Rectal smooth muscle tissue (tissue), 1 donor: ENCODE measurements at regions not wholly inside any gene's neighbourhood (a gene's known extent, or its start where the extent isn't known, plus 50 kb on each side); places are given as distances from the start of the nearest gene placed in this dataset.
"Not testable (repeated sequence)": the region's sequence is repeated elsewhere in the genome, so short reads cannot be mapped to it uniquely, and the experiment has no call there.

Experiments
- H3K27ac ChIP-seq: one replicate; pipeline ENCODE4 v1.7.0; 2013; ENCODE audit warnings: low read depth, low read length, inconsistent platforms
- H3K27me3 ChIP-seq: one replicate; pipeline ENCODE4 v1.7.0; 2013; ENCODE audit warnings: low read length; ENCODE audit not compliant: control insufficient read depth, insufficient read depth
- H3K36me3 ChIP-seq: one replicate; pipeline ENCODE4 v1.7.0; 2013; ENCODE audit warnings: low read length; ENCODE audit not compliant: control insufficient read depth, insufficient read depth
- H3K4me1 ChIP-seq: one replicate; pipeline ENCODE4 v1.7.0; 2013; ENCODE audit warnings: low read length; ENCODE audit not compliant: control insufficient read depth, insufficient read depth
- H3K4me3 ChIP-seq: one replicate; pipeline ENCODE4 v1.7.0; 2013; ENCODE audit warnings: low read length
- H3K9ac ChIP-seq: one replicate; pipeline ENCODE4 v1.7.0; 2013; ENCODE audit warnings: low read length

- no peak overlapping the region for H3K9ac ChIP-seq
- no peaks in the 10 kb centered on the region for H3K36me3 ChIP-seq
- H3K27me3 ChIP-seq: no peaks in the 10 kb centered on the region
- no peak overlapping the region for H3K27ac ChIP-seq
- H3K4me1 ChIP-seq: peaks cover 9% of the 10 kb centered on the region
- no peak overlapping the region for H3K4me3 ChIP-seq
Observed at GRCh38 chr2:7755879-7756278, 838.7 kb downstream of the RNF144A start.

- Histone ChIP-seq H3K9ac (no peak overlapping the region), H3K4me1 (no peaks in the 10 kb centered on the region), H3K27ac (no peak overlapping the region), H3K27me3 (no peaks in the 10 kb centered on the region), H3K4me3 (no peak overlapping the region), H3K36me3 (no peaks in the 10 kb centered on the region)
Observed at GRCh38 chr2:7758073-7758759, 841.0 kb downstream of the RNF144A start.

- Histone ChIP-seq H3K36me3 (no peaks in the 10 kb centered on the region), H3K4me3 (no peak overlapping the region), H3K27ac (peak overlapping the region; percentile 34), H3K9ac (no peak overlapping the region), H3K27me3 (no peaks in the 10 kb centered on the region), H3K4me1 (no peaks in the 10 kb centered on the region)
Observed at GRCh38 chr2:7759898-7760297, 842.7 kb downstream of the RNF144A start.

GRCh38 chr2:7763418-7763817 is 846.2 kb downstream of the RNF144A start:
- not testable (repeated sequence) for H3K4me3 ChIP-seq, H3K27me3 ChIP-seq, H3K9ac ChIP-seq, H3K27ac ChIP-seq, H3K36me3 ChIP-seq
- H3K4me1 ChIP-seq: peaks cover 18% of the 10 kb centered on the region

GRCh38 chr2:7765236-7765635 is 848.0 kb downstream of the RNF144A start:
- Histone ChIP-seq H3K4me1 (peaks cover 18% of the 10 kb centered on the region), H3K9ac (no peak overlapping the region), H3K4me3 (no peak overlapping the region), H3K27me3 (no peaks in the 10 kb centered on the region), H3K36me3 (no peaks in the 10 kb centered on the region), H3K27ac (no peak overlapping the region)

- no peak overlapping the region for H3K4me3 ChIP-seq
- H3K27me3 ChIP-seq: no peaks in the 10 kb centered on the region
- no peak overlapping the region for H3K9ac ChIP-seq
- peaks cover 18% of the 10 kb centered on the region for H3K4me1 ChIP-seq
- H3K36me3 ChIP-seq: no peaks in the 10 kb centered on the region
- peak overlapping the region; percentile 95 for H3K27ac ChIP-seq
Observed at GRCh38 chr2:7766088-7766722, 849.0 kb downstream of the RNF144A start.

- no peaks in the 10 kb centered on the region for H3K27me3 ChIP-seq
- H3K4me1 ChIP-seq: peaks cover 18% of the 10 kb centered on the region
- no peaks in the 10 kb centered on the region for H3K36me3 ChIP-seq
- no peak overlapping the region for H3K9ac ChIP-seq
- H3K27ac ChIP-seq: peak overlapping the region; percentile 95
- H3K4me3 ChIP-seq: no peak overlapping the region
Observed at GRCh38 chr2:7766978-7767565, 849.9 kb downstream of the RNF144A start.

- peaks cover 18% of the 10 kb centered on the region for H3K4me1 ChIP-seq
- H3K27me3 ChIP-seq: no peaks in the 10 kb centered on the region
- no peak overlapping the region for H3K9ac ChIP-seq
- H3K27ac ChIP-seq: peak overlapping the region; percentile 95
- no peak overlapping the region for H3K4me3 ChIP-seq
- no peaks in the 10 kb centered on the region for H3K36me3 ChIP-seq
Observed at GRCh38 chr2:7767902-7768301, 850.7 kb downstream of the RNF144A start.

- Histone ChIP-seq H3K4me3 (no peak overlapping the region), H3K36me3 (no peaks in the 10 kb centered on the region), H3K9ac (no peak overlapping the region), H3K27me3 (no peaks in the 10 kb centered on the region), H3K27ac (no peak overlapping the region), H3K4me1 (peaks cover 11% of the 10 kb centered on the region)
Observed at GRCh38 chr2:7771781-7772180, 854.6 kb downstream of the RNF144A start.

- Histone ChIP-seq H3K27ac (no peak overlapping the region), H3K27me3 (no peaks in the 10 kb centered on the region), H3K4me3 (no peak overlapping the region), H3K36me3 (no peaks in the 10 kb centered on the region), H3K9ac (no peak overlapping the region), H3K4me1 (no peaks in the 10 kb centered on the region)
Observed at GRCh38 chr2:7773362-7774360, 856.4 kb downstream of the RNF144A start.

- Histone ChIP-seq H3K36me3 (no peaks in the 10 kb centered on the region), H3K27me3 (no peaks in the 10 kb centered on the region), H3K4me1 (no peaks in the 10 kb centered on the region), H3K9ac (no peak overlapping the region), H3K4me3 (no peak overlapping the region), H3K27ac (no peak overlapping the region)
Observed at GRCh38 chr2:7774481-7774880, 857.3 kb downstream of the RNF144A start.

GRCh38 chr2:7777668-7778067 is 860.5 kb downstream of the RNF144A start:
- Histone ChIP-seq H3K27ac (no peak overlapping the region), H3K27me3 (no peaks in the 10 kb centered on the region)

More at GRCh38 chr2:7777668-7778067, 860.5 kb downstream of the RNF144A start:
- Histone ChIP-seq H3K36me3 (no peaks in the 10 kb centered on the region), H3K9ac (no peak overlapping the region), H3K4me1 (no peaks in the 10 kb centered on the region), H3K4me3 (no peak overlapping the region)
